ENCODE measurements at regions not wholly inside any gene's neighbourhood (a gene's known extent, or its start where the extent isn't known, plus 50 kb on each side); places are given as distances from the start of the nearest gene placed in this dataset.

GRCh38 chr7:125675169-125675568, 745.5 kb upstream of the POT1 start:
- intact Hi-C loops (cut with DNase I; ENCODE audit: low total_unique reads), result no loop called here
- Histone ChIP-seq H3K9me3 (no peaks in the 10 kb centered on the region), H3K27ac (no peak overlapping the region), H3K4me1 (no peaks in the 10 kb centered on the region), H3K27me3 (replicated peaks in 1 of 7) (no peaks in the 10 kb centered on the region), H3K36me3 (no peaks in the 10 kb centered on the region), H3K4me3 (no peak overlapping the region)
- no peak for DNase-seq
- no peak for TF ChIP-seq POLR2A (IDR thresholded peaks at IDR 0.05)
- no peak for TF ChIP-seq POLR2AphosphoS5 (IDR thresholded peaks at IDR 0.05)
- TF ChIP-seq CTCF (IDR thresholded peaks at IDR 0.05 in 8 of 11, conservative IDR thresholded peaks at IDR 0.05 in 3 of 11), result no peak
- 89 to 97% (median 92%) methylated on average over 4 of the region's 4 CpGs for WGBS, 5 donors

GRCh38 chr7:125670926-125671572, 741.4 kb upstream of the POT1 start:
- Histone ChIP-seq H3K27me3 (replicated peaks in 1 of 7) (no peaks in the 10 kb centered on the region), H3K36me3 (no peaks in the 10 kb centered on the region), H3K4me1 (no peaks in the 10 kb centered on the region), H3K27ac (no peak overlapping the region), H3K4me3 (no peak overlapping the region), H3K9me3 (no peaks in the 10 kb centered on the region)
- intact Hi-C loops (cut with DNase I; ENCODE audit: low total_unique reads), result no loop called here
- no peak for TF ChIP-seq POLR2AphosphoS5 (IDR thresholded peaks at IDR 0.05)
- TF ChIP-seq CTCF (IDR thresholded peaks at IDR 0.05 in 8 of 11, conservative IDR thresholded peaks at IDR 0.05 in 3 of 11), result peak in 6 of 11 experiments; percentile 19 to 37 (median 22)
- WGBS, 5 donors, result 85 to 91% (median 89%) methylated on average over 1 of the region's 1 CpG
- DNase-seq, result no peak

- H3K9me3 ChIP-seq, result no peaks in the 10 kb centered on the region
- H3K36me3 ChIP-seq, result no peaks in the 10 kb centered on the region
- no peak for DNase-seq
- 74 to 94% (median 77%) methylated on average over 4 of the region's 4 CpGs for whole genome bisulfite sequencing, 5 donors
- TF ChIP-seq CTCF (IDR thresholded peaks at IDR 0.05 in 8 of 11, conservative IDR thresholded peaks at IDR 0.05 in 3 of 11), result no peak
- TF ChIP-seq POLR2AphosphoS5 (IDR thresholded peaks at IDR 0.05), result no peak
- TF ChIP-seq POLR2A (IDR thresholded peaks at IDR 0.05), result no peak
- no peak overlapping the region for H3K4me3 ChIP-seq
- no peak overlapping the region for H3K27ac ChIP-seq
- no peaks in the 10 kb centered on the region for H3K4me1 ChIP-seq
- H3K27me3 ChIP-seq (replicated peaks in 1 of 7), result no peaks in the 10 kb centered on the region
- intact Hi-C loops (cut with DNase I; ENCODE audit: low total_unique reads), result no loop called here
Measured at GRCh38 chr7:125668321-125668993, 738.8 kb upstream of the POT1 start.

GRCh38 chr7:125664625-125665024, 735.0 kb upstream of the POT1 start:
- no peaks in the 10 kb centered on the region for H3K4me1 ChIP-seq
- DNase-seq, result no peak
- H3K27me3 ChIP-seq (replicated peaks in 1 of 7), result no peaks in the 10 kb centered on the region
- TF ChIP-seq POLR2A (IDR thresholded peaks at IDR 0.05), result no peak
- intact Hi-C loops (cut with DNase I; ENCODE audit: low total_unique reads), result no loop called here
- H3K9me3 ChIP-seq, result no peaks in the 10 kb centered on the region
- no peak overlapping the region for H3K4me3 ChIP-seq
- WGBS, 5 donors, result 83 to 100% (median 89%) methylated on average over 1 of the region's 1 CpG
- H3K27ac ChIP-seq, result no peak overlapping the region
- no peaks in the 10 kb centered on the region for H3K36me3 ChIP-seq

Data from spleen (tissue), 11 donors.